ENCODE measurements at regions not wholly inside any gene's neighbourhood (a gene's known extent, or its start where the extent isn't known, plus 50 kb on each side); places are given as distances from the start of the nearest gene placed in this dataset.

- no peaks in the 10 kb centered on the region for H3K36me3 ChIP-seq
- no peak for DNase-seq
- no peaks in the 10 kb centered on the region for H3K9me3 ChIP-seq
- TF ChIP-seq CTCF (IDR thresholded peaks at IDR 0.05) (no peak), POLR2AphosphoS5 (IDR thresholded peaks at IDR 0.05) (no peak), EP300 (IDR thresholded peaks at IDR 0.05; ENCODE audit: low read depth) (no peak), POLR2A (IDR thresholded peaks at IDR 0.05) (no peak)
- no peak overlapping the region for H3K4me3 ChIP-seq
- no peaks in the 10 kb centered on the region for H3K27me3 ChIP-seq
- intact Hi-C loops (cut with DNase I; ENCODE audit: low total_unique reads) (no loop called here), in situ Hi-C loops (cut with MboI; ENCODE audit: low pct_ligation_motif_present in 1 of 4, low pct_unique_long_range_greater_than_20kb in 1 of 4, low sequenced_read_pairs in 3 of 4) (no loop called here)
- H3K4me1 ChIP-seq = no peaks in the 10 kb centered on the region
- H3K27ac ChIP-seq = no peak overlapping the region
- 76% methylated on average over 7 to 14 of the region's 14 CpGs for WGBS, 2 donors (ENCODE audit: low coverage in 1 of 2)
Measured at GRCh38 chr11:98455500-98456307, 565.0 kb upstream of the CNTN5 start.

GRCh38 chr11:98456308-98456680 lies 564.5 kb upstream of the CNTN5 start:
- Histone ChIP-seq H3K36me3 (no peaks in the 10 kb centered on the region), H3K9me3 (no peaks in the 10 kb centered on the region), H3K27ac (no peak overlapping the region), H3K4me3 (no peak overlapping the region), H3K27me3 (no peaks in the 10 kb centered on the region), H3K4me1 (no peaks in the 10 kb centered on the region)
- 83% methylated on average over 5 of the region's 5 CpGs; no CpG with 5 or more reads in 1 of the 2 donors for WGBS, 2 donors (ENCODE audit: low coverage in 1 of 2)
- in situ Hi-C loops (cut with MboI; ENCODE audit: low pct_ligation_motif_present in 1 of 4, low pct_unique_long_range_greater_than_20kb in 1 of 4, low sequenced_read_pairs in 3 of 4) = no loop called here
- intact Hi-C loops (cut with DNase I; ENCODE audit: low total_unique reads) = no loop called here
- DNase-seq = no peak
- no peak for TF ChIP-seq POLR2A (IDR thresholded peaks at IDR 0.05)
- no peak for TF ChIP-seq CTCF (IDR thresholded peaks at IDR 0.05)
- no peak for TF ChIP-seq EP300 (IDR thresholded peaks at IDR 0.05; ENCODE audit: low read depth)

- H3K36me3 ChIP-seq = no peaks in the 10 kb centered on the region
- no peaks in the 10 kb centered on the region for H3K9me3 ChIP-seq
- DNase-seq = no peak
- WGBS, 2 donors (ENCODE audit: low coverage in 1 of 2) = 81% methylated on average over 2 of the region's 2 CpGs; no CpG with 5 or more reads in 1 of the 2 donors
- in situ Hi-C loops (cut with MboI; ENCODE audit: low pct_ligation_motif_present in 1 of 4, low pct_unique_long_range_greater_than_20kb in 1 of 4, low sequenced_read_pairs in 3 of 4) (no loop called here), intact Hi-C loops (cut with DNase I; ENCODE audit: low total_unique reads) (no loop called here)
- no peak overlapping the region for H3K27ac ChIP-seq
- no peak for TF ChIP-seq POLR2A (IDR thresholded peaks at IDR 0.05)
- TF ChIP-seq POLR2AphosphoS5 (IDR thresholded peaks at IDR 0.05) = no peak
- TF ChIP-seq EP300 (IDR thresholded peaks at IDR 0.05; ENCODE audit: low read depth) = no peak
- TF ChIP-seq CTCF (IDR thresholded peaks at IDR 0.05) = no peak
- H3K4me3 ChIP-seq = no peak overlapping the region
- H3K27me3 ChIP-seq = no peaks in the 10 kb centered on the region
- no peaks in the 10 kb centered on the region for H3K4me1 ChIP-seq
Measured at GRCh38 chr11:98495016-98495415, 525.7 kb upstream of the CNTN5 start.

GRCh38 chr11:98495601-98496000 lies 525.1 kb upstream of the CNTN5 start:
- Histone ChIP-seq H3K4me1 (no peaks in the 10 kb centered on the region), H3K9me3 (no peaks in the 10 kb centered on the region), H3K36me3 (no peaks in the 10 kb centered on the region), H3K27ac (no peak overlapping the region), H3K27me3 (no peaks in the 10 kb centered on the region), H3K4me3 (no peak overlapping the region)
- 48 to 50% methylated on average over 5 of the region's 5 CpGs for WGBS, 2 donors (ENCODE audit: low coverage in 1 of 2)
- no peak for DNase-seq
- in situ Hi-C loops (cut with MboI; ENCODE audit: low pct_ligation_motif_present in 1 of 4, low pct_unique_long_range_greater_than_20kb in 1 of 4, low sequenced_read_pairs in 3 of 4) = no loop called here
- intact Hi-C loops (cut with DNase I; ENCODE audit: low total_unique reads) = no loop called here
- TF ChIP-seq EP300 (IDR thresholded peaks at IDR 0.05; ENCODE audit: low read depth) (no peak), POLR2AphosphoS5 (IDR thresholded peaks at IDR 0.05) (no peak), CTCF (IDR thresholded peaks at IDR 0.05) (no peak), POLR2A (IDR thresholded peaks at IDR 0.05) (no peak)
